HG03432 (cell line): ENCODE measurements at regions not wholly inside any gene's neighbourhood (a gene's known extent, or its start where the extent isn't known, plus 50 kb on each side); places are given as distances from the start of the nearest gene placed in this dataset.

Experiments
- ATAC-seq: cut with Tn5 transposase; IDR thresholded peaks from one replicate; pipeline ENCODE4 v1.9.1; 2021; ENCODE audit warnings: mild to moderate bottlenecking, moderate library complexity; ENCODE audit not compliant: unreplicated experiment

DNA sequence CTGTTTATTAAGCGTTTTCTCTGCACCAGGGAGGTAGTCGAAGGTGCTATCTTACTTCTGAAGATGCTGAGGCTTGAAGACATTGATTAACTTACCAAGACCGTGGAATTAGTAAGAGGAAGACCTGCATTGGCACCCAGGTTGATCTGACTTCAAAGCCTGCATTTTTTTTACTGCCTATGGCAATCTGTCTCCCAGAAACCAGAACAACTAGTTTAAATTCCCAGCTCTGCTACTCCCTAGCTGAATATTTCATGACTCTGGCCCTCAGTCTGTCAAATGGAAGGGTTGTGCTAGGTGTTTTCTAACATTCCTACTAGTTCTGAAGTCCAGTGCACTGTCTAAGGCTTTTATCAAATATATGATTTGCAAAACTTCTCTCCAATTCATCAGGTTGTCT, 52.0 kb upstream of the GRAMD1B start:
- ATAC-seq: no peak

- no peak for ATAC-seq
These were observed 52.7 kb upstream of the GRAMD1B start for GRCh38 chr11:123377355-123377754.

GRCh38 chr11:123375832-123376231, 54.2 kb upstream of the GRAMD1B start:
- ATAC-seq: no peak

DNA sequence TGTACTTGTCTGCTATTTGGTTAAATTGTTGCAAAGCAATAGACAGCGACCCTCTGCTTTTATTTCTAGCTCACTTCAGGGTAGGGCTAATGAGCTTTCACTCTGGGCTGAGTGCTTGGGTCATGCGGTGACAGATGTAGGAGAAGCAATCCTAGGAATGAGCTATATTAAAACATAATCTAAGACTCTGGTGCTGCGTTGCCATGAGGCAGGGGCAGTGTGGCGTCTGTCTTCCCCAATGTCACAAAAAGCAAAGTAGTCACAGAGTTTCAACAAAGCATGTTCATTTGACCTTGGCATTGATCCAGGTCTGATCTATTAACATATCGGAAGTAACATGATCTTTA, 55.5 kb upstream of the GRAMD1B start:
- ATAC-seq: no peak

DNA sequence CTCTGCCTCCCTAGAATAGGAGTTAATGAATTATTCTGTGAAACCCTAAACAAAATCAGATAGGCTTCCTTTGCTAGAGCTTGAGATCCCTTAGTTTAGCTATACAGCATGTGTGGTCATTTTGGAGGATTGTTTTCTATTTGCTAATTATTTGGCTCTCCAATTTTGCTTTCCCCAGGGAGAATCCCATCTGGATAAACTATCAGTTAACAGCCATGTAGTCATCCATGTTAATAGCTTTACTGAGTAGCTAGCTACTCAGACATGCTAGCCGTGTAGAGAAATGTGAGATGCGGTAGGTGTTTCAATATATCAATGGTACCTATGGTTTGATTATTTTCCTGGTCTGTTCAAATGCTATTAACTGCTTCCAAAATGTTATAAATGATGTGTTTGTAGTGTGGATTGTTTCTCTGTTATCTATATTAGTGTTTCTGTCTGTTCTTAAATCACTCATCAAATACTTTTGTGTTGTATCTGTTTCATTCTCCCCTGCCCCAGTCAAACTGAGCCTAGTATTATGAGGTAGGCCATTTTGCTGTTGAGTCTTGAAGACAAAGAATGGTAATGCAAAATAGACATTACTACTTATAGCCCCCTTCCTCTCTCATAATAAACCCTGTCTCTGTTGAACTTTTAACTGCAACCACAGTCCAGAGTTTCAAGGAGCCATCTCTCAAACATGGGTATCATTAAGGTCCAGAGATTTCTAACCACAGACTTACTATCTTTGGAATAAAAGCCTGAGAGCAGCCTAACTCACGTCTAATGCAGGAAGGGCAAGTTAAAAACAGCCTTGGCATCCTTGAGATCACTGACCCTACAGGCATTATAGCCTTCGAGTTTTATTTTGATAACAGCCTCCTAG, 56.1 kb upstream of the GRAMD1B start:
- ATAC-seq: no peak

DNA sequence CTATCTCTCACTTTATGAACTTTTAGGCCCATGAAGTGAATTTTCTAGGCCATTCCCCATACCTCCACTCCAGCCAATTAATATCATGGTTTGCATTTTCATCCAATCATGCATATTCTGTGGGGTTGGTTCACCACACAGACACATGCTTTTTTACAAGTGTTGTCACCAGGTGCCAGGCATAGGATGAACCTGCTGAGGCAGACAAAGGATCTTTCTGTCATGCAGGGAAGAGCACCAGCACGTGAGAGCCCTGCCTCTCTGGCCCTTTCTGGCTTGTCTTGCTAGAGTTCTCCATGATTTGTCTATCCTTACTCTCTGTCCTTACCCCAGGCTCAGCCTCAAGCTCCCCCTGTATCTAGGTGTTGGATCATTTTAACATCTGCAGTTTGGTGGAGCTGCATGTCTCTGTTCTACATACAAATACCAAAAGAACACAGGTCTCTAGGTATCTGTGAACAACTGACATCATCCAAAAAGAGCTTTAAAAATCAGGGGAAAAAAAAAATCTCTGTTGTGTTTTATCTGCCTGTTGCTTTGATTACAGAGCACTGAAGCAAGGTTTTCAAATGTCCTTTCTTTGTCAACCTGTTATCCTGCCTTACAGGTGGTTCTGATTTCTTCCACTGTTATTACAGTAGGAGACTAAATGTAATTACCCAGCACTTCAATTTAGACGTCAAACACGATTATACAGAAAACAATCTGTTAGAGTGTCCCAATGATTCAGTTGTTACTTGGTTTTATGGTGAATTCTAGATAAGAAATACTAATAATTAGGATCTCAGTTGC, 58.4 kb upstream of the GRAMD1B start:
- ATAC-seq: no peak

- ATAC-seq: no peak
These were observed 63.1 kb upstream of the GRAMD1B start for GRCh38 chr11:123366924-123367323.

- no peak for ATAC-seq
These were observed 64.1 kb upstream of the GRAMD1B start for GRCh38 chr11:123365955-123366354.

GRCh38 chr11:123364080-123364479, 66.0 kb upstream of the GRAMD1B start:
- ATAC-seq: no peak

DNA sequence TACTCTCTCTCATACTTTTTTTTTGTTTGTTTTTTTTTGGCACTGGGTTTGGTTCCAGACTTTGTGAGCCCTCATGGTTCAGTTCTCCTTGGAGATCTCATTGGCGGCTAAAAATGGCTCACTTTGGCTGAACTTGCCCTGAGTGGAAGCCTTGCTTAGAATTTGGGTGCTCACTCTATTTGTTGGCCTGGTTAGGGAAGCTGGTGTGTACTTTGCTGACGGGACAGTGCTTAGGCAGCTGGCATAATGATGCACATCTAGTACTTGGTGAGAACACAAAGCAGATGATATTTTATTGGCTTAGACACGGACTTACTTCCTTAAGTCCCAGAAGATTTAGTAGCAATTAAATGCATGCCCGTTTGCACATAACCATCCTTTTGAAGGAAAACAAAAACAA, 66.5 kb upstream of the GRAMD1B start:
- ATAC-seq: no peak

- no peak for ATAC-seq
These were observed 67.1 kb upstream of the GRAMD1B start for GRCh38 chr11:123362941-123363340.

GRCh38 chr11:123362186-123362585, 67.9 kb upstream of the GRAMD1B start:
- ATAC-seq: no peak

GRCh38 chr11:123361110-123361509, 69.0 kb upstream of the GRAMD1B start:
- no peak for ATAC-seq

- ATAC-seq: no peak
These were observed 69.7 kb upstream of the GRAMD1B start for GRCh38 chr11:123360267-123360936.

DNA sequence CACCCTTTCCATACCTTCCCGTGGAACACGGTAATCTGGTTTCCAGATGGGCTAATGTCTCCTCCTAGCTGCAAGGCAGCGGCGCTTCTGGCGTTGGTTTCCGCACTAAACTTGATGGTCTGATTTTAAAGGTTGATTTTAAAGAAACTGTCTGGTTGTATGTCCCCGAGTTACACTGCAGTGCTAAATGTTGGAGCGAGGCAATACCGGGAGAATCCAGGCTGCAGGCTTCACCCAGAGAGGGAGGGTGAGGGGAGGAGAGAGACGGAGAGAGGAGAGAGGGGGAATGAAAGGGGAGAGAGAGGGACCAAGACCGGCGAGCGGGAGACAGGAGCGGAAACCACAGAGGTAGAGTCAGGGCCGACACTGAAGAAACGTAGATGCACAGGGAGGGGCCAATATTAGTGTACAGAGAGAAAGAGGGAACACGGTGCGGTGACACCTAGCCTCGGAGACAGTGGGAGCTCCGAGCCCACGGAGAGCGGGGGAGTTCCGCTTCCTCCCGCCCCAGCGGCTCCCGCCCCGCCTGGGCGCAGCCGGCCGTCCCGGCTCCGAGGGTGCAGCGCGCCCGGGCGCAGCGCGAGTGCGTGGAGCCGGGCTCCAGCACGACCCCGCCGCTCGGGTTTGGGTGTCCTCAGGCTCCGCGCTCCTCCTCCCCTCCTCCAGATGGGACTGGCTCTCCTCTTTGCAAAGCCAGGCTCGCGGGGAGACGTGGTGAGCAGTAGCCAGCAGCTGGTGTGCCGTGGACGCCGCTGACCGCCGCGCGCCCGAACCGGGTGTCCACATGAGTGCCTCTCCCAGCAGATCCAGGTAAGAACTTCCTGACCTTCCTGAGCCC, 71.9 kb upstream of the GRAMD1B start:
- peak; percentile 70 for ATAC-seq

DNA sequence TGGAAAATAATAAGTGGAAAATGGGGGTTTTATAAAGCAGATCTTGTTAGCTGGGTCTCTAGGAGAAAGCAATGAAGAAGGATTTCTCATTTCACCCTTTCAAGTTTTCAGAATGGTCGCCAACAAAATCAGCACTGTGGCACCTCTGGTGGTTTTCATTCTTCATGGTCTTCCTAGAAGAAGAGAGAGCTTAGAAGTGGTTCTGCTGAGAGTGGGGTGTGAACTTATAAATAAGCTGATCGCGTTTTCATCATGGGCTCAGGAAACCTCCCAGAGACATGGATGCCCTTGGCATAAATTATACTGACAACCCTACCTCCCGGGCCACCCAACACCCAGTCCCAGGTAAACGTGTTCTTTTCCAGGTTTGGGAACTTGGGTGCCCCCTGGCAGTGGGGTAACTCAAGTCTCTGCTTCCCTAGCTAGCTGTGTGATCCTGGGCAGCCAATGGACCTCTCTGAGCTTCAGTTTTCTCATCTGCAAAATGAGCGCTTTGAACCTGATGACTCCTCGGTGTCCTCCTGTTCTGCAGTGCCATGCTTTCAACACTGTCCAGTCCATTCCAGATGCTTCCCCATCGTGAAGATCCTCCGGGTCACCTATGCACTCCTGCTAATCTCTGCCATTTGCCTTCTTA, 72.6 kb upstream of the GRAMD1B start:
- ATAC-seq: no peak

DNA sequence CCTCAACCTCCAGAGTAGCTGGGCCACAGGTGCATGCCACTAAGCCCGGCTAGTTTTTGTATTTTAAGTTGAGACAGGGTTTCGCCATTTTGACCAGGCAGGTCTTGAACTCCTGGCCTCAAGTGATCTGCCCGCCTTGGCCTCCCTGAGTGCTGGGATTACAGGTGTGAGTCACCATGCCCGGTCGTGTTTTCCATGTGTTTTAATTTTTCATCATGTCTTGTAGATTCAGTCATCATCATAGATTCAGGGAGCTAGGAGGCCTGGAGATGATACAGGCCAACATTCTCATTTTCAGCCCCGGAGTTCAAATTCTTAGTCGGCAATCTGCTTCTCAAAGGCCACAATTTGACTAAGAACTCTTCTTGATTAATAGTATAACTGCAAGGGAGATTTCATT, 73.5 kb upstream of the GRAMD1B start:
- ATAC-seq: no peak

GRCh38 chr11:123354371-123354975, 75.6 kb upstream of the GRAMD1B start:
- no peak for ATAC-seq

- ATAC-seq: no peak
These were observed 78.7 kb upstream of the GRAMD1B start for GRCh38 chr11:123351375-123351774.

DNA sequence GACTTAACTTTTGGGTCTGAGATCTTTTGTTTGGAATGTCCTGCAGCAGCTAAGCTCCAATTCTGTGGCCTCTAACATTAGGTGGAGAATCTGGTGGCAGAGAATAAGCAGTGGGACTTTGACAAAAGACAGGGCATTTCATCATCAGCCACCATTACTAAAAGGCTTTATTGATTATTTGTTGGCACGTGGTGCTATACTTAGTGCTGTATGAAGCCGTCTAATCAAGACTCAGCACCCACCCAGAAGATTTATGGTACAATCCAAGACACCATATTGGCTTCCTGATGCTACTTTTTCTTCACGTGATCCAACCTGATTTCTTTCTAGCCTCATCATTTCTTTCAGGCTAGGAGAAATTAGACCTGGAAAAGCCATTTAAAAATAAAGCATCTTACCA, 80.7 kb upstream of the GRAMD1B start:
- no peak for ATAC-seq
